ENCODE measurements at regions not wholly inside any gene's neighbourhood (a gene's known extent, or its start where the extent isn't known, plus 50 kb on each side); places are given as distances from the start of the nearest gene placed in this dataset.

DNA sequence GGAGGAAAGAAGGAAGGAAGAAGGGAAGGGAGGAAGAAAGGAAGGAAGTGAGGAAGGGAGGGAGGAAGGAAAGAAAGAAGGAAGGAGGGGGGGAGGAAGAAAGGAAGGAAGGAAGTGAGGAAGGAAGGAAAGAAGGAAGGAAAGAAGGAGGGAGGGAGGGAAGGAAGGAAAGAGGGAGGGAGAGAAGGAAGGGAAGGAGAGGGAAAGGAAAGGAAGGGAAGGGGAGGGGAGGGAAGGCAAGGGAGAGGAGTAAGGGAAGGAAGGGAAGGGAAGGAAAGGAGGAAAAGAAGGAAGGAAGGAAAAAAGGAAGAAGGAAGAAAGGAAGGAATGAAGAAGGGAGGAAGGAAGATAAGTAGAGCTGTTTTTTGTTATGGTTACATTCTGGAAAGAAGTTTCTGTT, 141.2 kb downstream of the LRRC3B start:
- no peaks in the 10 kb centered on the region for H4K20me1 ChIP-seq (ENCODE audit: insufficient read depth)
- H3K4me1 ChIP-seq (ENCODE audit: low read depth, poor library complexity, severe bottlenecking): no peaks in the 10 kb centered on the region
- no peak overlapping the region for H3K4me3 ChIP-seq (IDR thresholded peaks at IDR 0.05; ENCODE audit: insufficient read depth, low read depth, low read length)
- no peak overlapping the region for H3K4me2 ChIP-seq
- no peak overlapping the region for H3K27ac ChIP-seq
- no peak overlapping the region for H3K9ac ChIP-seq
- no peaks in the 10 kb centered on the region for H3K36me3 ChIP-seq (ENCODE audit: insufficient read depth)
- no peaks in the 10 kb centered on the region for H3K79me2 ChIP-seq (ENCODE audit: insufficient read depth, low read depth)
- no peak for TF ChIP-seq CTCF (conservative IDR thresholded peaks at IDR 0.05; ENCODE audit: low read depth, low read length)
- H2AFZ ChIP-seq (ENCODE audit: low read depth): no peak overlapping the region
- no peaks in the 10 kb centered on the region for H3K27me3 ChIP-seq (ENCODE audit: insufficient read depth, low read depth)

DNA sequence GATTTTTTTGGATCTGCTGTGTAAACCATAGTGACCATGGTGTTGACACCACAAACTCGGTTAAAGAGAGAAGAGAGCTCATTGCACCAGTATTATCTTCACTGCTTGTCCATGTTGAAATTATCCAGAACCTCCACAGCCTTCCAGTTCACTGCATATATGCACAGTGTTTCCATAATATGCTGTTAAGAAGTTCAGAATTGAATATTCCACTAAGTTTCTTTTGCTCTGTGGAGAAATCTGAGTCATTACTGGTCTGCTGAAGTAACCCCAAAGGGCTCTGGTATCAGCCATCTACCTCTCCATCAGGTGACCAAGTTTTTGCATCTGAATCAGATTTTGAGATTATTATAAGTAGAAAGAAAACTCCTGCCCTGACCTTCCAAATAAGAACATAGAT, 143.5 kb downstream of the LRRC3B start:
- H3K27me3 ChIP-seq (ENCODE audit: insufficient read depth, low read depth): no peaks in the 10 kb centered on the region
- H3K9ac ChIP-seq: no peak overlapping the region
- no peak overlapping the region for H3K4me3 ChIP-seq (IDR thresholded peaks at IDR 0.05; ENCODE audit: insufficient read depth, low read depth, low read length)

DNA sequence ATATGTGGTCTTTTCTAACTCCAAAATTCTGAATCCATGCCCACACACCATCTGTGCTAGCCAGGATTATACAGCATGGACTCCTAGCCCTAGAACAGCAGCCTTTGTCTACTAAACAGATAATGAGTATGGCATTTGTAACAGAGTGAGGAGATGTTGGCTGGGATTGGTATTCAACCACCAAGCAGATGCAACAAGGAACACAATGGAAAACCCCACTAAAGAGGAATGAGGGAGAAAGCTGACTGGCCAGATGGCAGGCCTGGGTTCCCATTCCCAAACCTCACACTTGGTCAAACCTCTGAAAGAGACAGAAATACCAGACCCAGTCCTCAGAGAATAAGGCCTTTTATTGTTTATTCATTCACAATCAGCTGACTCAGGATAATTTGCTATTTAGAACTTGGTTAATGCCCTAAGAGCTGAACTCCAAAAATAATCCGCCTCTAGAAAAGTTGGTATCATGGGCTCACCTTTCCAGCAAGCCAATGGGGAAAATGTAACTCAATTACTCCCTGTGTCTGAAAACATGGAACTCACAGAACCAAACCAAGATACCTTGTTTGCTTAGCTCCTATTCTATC, 145.6 kb downstream of the LRRC3B start:
- no peaks in the 10 kb centered on the region for H3K79me2 ChIP-seq (ENCODE audit: insufficient read depth, low read depth)
- H3K4me3 ChIP-seq (IDR thresholded peaks at IDR 0.05; ENCODE audit: insufficient read depth, low read depth, low read length): no peak overlapping the region
- H4K20me1 ChIP-seq (ENCODE audit: insufficient read depth): no peaks in the 10 kb centered on the region
- H2AFZ ChIP-seq (ENCODE audit: low read depth): no peak overlapping the region
- H3K4me2 ChIP-seq: no peak overlapping the region
- no peak for TF ChIP-seq CTCF (conservative IDR thresholded peaks at IDR 0.05; ENCODE audit: low read depth, low read length)
- no peaks in the 10 kb centered on the region for H3K4me1 ChIP-seq (ENCODE audit: low read depth, poor library complexity, severe bottlenecking)
- H3K9ac ChIP-seq: no peak overlapping the region
- no peaks in the 10 kb centered on the region for H3K27me3 ChIP-seq (ENCODE audit: insufficient read depth, low read depth)
- H3K36me3 ChIP-seq (ENCODE audit: insufficient read depth): no peaks in the 10 kb centered on the region
- H3K27ac ChIP-seq: no peak overlapping the region

More for the DNA sequence above, 143.5 kb downstream of the LRRC3B start:
- Histone ChIP-seq H4K20me1 (ENCODE audit: insufficient read depth) (no peaks in the 10 kb centered on the region), H3K4me2 (no peak overlapping the region), H3K79me2 (ENCODE audit: insufficient read depth, low read depth) (no peaks in the 10 kb centered on the region), H3K36me3 (ENCODE audit: insufficient read depth) (no peaks in the 10 kb centered on the region), H3K4me1 (ENCODE audit: low read depth, poor library complexity, severe bottlenecking) (no peaks in the 10 kb centered on the region), H2AFZ (ENCODE audit: low read depth) (no peak overlapping the region), H3K27ac (no peak overlapping the region)
- TF ChIP-seq CTCF (conservative IDR thresholded peaks at IDR 0.05; ENCODE audit: low read depth, low read length): no peak

GRCh38 chr3:26799679-26800317, 177.2 kb downstream of the LRRC3B start:
- H3K4me3 ChIP-seq (IDR thresholded peaks at IDR 0.05; ENCODE audit: insufficient read depth, low read depth, low read length): no peak overlapping the region
- H2AFZ ChIP-seq (ENCODE audit: low read depth): no peak overlapping the region
- no peaks in the 10 kb centered on the region for H3K4me1 ChIP-seq (ENCODE audit: low read depth, poor library complexity, severe bottlenecking)
- H3K36me3 ChIP-seq (ENCODE audit: insufficient read depth): no peaks in the 10 kb centered on the region
- H3K27ac ChIP-seq: no peak overlapping the region
- H3K27me3 ChIP-seq (ENCODE audit: insufficient read depth, low read depth): no peaks in the 10 kb centered on the region
- no peak overlapping the region for H3K4me2 ChIP-seq
- H3K79me2 ChIP-seq (ENCODE audit: insufficient read depth, low read depth): no peaks in the 10 kb centered on the region
- TF ChIP-seq CTCF (conservative IDR thresholded peaks at IDR 0.05; ENCODE audit: low read depth, low read length): no peak
- no peak overlapping the region for H3K9ac ChIP-seq
- no peaks in the 10 kb centered on the region for H4K20me1 ChIP-seq (ENCODE audit: insufficient read depth)

All from KMS-11 (cell line).